ENCODE measurements at regions not wholly inside any gene's neighbourhood (a gene's known extent, or its start where the extent isn't known, plus 50 kb on each side); places are given as distances from the start of the nearest gene placed in this dataset.
"Not testable (repeated sequence)": the region's sequence is repeated elsewhere in the genome, so short reads cannot be mapped to it uniquely, and the experiment has no call there.

DNA sequence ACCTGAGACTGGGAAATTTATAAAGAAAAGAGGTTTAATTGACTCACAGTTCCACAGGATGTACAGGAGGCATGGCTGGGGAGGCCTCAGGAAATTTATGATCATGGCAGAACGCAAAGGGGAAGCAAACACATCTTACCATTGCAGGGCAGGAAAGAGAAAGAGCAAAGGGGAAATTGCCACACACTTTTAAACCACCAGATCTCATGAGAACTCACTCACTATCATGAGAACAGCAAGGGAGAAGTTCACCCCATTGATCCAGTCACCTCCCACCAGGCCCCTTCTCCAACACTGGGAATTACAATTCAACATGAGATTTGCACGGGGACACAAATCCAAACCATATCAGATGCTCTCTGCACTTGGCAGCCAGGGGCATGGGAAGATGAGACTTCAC lies 592.8 kb downstream of the MATN1 start:
- DNase-seq: not testable (repeated sequence)

DNA sequence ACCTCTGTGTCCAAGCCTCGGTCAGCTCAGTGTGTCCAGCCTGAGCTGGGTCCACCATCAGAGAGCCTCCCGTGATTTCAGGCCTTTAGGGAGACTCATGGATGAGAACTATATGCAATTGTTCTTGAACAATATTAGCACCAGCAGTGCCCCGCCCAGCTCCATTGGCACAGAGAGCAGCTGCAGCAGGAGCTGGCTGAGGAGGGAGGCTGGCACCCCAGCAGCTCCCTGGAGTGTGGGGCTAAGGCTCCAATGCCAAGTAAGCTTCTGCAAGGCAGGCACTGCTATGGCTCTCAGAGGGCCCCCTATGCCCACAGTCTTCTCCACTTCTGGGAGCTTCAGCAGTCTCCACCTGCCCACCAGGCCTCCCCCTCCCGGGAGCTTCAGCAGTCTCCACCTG lies 593.3 kb downstream of the MATN1 start:
- no peak for DNase-seq

DNA sequence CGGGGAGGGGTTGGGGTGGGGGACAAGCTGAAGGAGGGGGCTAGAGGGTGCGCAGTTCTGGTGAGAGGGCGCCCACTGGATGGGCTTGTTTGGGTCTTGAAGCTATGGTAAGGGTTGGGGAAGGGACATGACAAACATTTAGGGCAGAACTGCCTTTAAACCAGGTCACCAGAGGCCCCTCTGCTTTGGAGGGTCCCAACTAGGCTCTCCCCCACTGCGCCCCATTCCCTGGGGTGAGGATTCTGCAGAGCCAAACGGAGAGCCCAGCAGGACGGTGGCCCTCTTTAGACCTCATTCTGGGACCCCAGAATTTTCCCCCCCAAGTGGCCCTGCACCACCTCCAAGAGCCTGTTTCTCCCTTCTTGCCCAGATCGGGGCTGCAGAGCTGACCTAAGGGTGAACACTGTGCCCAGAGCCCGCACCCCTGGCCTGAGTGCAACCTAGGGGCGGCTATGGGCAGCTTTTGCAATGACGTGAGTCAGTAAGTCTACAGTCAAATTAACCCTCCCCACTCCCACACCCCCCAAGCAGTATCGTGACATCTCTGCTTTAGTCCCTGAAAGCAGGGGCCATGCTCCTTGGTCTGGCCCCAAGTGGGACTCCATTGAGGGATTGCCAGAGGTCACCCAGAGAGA lies 593.8 kb downstream of the MATN1 start:
- no peak for DNase-seq

DNA sequence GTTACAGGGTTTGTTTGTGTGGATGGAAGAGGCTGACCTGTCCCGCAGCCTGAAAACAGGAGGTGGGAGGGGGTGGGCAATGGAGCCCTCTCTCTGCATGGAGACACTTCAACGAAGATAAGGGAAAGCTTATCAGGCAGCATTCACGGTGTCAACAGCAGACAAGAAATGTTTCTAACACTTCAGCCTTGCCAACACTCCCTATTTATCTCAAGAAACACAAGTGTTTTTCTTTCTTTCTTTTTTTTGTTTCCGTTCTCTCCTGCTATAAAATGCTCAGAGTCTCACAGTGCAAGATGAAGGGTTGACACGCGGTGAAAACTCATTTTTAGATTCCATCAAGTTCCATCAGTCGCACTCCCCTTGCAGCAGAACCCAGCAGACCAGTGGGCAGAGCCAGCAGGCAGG lies 594.4 kb downstream of the MATN1 start:
- no peak for DNase-seq

DNA sequence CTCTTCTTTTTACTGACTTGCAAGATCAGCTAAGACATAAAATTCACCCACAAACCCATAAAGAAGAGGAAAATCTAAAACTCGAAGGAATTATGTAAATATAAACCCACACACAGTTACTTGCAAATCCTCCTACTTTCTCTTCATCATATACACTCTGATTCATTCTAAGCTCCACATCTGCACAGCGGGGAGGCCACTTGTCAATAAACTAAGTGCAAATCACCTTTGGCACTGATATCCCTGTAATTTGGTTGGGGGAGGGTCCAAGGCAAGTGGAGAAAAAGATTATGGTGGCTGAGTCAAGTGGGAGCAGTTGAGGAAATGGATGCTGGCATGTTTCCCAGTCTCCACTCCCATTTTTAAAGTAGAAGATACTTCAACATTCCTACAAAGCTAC lies 596.5 kb downstream of the MATN1 start:
- DNase-seq: no peak

DNA sequence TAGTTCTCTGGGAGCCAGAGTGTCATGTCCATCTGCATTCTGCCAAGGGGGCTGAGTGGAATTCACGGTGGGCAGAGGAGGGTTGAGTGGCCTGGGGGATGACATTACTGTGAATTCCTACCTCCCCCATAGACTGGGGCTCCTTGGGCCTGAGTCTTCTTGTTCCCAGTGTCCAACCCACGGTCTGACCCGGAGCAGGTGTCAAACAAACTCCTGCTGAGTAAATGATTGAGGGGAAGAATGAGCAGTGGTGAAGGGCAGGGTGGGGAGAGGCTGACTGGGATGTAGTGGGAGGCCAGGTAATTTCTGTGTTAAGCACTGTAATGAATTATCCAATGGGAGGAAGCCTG lies 597.6 kb downstream of the MATN1 start:
- no peak for DNase-seq

DNA sequence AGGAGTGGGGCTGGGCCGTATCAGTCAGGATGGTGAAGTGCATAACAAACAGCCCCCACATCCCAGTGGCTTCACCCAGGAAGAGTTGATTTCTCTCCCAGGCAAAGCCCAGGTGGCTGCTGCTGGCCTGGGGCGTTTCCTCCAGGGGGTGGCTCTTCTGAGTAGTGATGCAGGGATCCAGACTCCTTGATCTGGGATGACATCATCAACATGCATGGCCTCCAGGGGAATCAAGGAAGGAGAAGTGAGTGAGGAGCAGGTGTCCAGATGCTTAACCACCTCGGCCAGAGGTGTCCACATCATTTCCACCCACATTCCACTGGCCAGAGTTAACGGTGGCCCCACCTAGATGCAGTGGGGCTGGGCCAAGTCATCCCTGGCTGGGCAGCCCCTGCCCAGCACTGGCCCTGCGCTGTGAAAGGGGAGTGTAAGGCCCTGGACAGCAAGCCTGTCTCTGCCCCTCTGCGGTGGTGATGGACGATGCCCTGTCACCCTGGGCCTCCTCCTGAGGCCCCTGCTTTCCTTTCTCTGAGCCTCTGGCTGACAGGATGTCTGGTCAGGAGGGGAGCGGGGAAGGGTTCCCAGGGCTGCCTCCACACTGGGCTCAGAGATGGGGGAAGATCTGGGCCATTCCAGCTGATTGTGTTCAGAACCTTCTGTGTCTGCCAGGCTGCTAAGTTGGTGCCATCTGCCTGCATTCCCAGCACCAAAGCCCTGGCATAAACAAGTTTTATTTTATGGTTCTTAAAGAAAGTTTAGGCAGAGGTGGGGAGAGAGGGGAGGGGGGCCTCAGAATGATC lies 598.2 kb downstream of the MATN1 start:
- no peak for DNase-seq

DNA sequence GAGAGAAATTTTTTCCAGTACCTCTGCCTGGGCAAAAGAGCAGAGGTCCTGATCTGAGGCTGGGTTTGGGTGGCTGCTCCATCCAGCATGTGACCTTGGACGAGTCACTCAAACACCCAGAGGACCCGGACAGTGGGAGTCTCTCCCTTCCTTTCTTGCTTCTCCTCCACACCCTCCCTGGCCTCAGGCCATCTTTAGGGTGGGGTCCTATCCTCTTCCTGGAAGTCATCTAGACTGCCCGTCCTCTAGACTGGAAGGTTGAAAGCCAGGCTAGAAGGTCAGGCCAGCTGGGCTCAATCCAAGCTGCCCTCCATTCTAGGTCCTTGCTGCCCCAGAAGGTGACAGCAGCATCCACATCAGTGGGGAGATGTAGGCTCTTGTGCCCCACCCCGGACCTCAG lies 599.5 kb downstream of the MATN1 start:
- DNase-seq: no peak

DNA sequence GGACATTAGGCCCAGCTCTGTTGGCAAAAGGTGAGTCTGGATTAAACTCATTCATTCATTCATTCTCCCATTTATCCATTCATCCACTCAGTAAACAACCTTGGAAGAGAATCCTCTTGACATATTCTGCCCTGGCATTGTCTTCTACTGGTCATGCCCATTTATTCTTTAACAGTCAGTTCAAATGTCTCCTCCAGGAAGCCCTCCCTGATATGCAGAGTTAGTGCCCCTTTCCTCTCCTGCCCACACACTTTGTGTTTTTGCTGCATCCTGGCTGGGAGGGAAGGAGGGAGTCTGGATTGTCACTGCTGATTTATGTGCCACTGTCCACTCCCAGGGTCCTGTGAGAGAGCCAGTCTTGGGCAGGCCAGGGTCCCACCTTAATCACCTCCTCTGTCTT lies 600.3 kb downstream of the MATN1 start:
- DNase-seq: no peak

DNA sequence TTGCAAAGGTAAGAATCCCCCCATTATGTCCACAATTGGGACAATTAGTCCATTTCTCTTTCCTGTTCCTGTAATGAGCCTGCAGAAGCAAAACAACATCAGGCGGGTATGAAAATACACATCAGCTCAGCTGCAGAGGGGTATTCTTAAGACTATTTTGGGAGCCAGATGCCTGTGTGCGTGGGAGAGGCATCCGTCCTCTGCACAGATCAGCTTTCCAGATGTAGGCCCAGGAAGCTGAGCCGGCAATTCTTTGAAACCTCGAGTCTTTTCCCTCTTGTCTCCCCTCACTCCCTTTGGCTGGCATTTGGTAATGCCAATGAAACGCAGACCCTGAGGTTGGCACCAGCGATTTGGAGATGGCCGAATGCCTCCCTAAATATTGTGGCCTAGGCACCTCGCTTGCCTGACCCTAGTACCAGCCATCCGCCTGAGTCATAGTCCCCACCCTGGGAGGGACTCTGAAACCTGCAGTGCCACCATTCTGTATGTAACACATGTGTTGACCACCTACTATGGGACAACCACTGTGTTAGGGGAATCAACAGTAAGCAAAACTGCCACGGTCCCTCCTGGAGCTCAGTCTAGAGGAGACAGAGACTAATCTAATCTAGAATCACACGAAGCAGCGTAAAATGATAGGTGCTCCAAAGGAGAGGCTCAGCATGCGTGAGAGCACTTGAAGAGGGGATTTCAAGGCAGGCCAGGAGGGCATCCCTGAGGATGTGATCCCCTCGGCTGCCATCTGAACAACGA lies 603.0 kb downstream of the MATN1 start:
- no peak for DNase-seq

DNA sequence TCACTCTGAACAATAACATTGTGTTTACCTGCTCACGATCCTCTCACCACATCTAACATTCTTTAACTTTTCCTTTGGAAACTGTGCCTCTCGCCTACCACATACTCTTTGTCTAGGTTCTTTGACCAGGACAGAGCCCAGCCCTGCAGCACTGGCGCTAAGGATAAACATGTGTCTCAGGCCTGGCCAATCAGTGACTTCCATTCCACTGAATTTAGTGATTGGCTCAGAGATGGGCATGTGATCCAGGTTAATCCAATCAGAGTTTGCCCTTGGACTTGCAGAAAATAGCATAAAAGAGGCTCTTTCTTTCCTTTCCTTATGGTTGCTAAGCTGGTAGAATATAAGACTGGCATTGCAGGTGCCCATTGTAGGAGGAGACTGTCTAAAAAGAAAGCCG lies 605.7 kb downstream of the MATN1 start:
- no peak for DNase-seq

DNA sequence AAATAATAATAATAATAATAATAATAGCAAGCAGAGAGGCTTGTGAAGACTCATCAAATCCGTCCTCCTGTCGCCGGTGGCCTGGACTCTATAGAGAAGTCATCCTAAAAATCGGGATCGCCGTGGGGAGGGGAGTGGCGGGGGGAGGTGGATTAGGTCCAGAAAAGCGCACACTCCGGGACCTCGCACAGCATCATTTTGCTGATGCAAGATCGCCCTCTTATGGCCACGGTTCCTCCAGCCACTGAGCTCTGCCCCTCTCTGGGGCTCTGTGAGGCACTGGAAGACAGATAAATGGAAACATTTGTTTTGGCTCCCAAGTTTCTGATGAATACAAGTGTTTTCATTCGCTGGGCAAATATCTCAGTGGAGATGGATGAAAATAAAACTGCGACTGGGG lies 612.0 kb downstream of the MATN1 start:
- no peak for DNase-seq

DNA sequence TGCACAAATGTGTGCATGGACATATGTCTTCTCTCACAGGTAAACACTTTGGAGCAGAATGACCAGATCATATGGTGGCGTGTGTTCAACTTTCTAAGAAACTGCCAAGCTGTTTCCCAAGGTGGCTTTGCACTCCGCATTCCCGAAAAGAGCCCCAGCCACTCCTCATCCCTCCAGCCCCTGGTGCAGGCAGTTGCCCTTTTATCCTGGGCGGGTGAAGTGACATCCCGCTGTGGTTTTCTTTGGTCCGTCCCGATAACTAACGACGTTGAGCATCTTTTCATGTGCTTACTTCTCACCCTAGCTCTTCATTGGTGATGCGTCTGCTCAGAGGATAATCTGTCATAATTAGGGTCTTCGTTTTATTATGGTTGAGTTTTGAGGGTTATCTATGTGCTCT lies 612.5 kb downstream of the MATN1 start:
- DNase-seq: no peak

DNA sequence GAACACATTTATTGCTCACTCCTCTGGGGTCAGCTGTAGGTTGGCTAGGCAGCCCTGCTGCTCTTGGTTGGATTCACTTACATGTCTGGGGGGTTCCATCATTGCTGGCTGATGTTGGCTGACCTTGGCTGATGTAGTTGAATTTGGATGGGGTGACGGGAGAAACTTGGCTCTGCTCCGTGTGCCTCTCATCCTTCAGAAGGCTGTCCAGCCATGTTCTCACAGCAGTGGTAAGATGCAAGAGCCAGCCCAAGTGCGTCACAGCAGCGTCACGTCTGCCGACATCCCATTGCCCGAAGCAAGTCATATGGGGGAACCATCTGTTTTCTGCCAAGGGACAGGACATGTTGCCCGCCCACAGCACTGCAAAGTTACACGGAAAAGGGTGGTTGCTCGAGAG lies 613.5 kb downstream of the MATN1 start:
- no peak for DNase-seq

DNA sequence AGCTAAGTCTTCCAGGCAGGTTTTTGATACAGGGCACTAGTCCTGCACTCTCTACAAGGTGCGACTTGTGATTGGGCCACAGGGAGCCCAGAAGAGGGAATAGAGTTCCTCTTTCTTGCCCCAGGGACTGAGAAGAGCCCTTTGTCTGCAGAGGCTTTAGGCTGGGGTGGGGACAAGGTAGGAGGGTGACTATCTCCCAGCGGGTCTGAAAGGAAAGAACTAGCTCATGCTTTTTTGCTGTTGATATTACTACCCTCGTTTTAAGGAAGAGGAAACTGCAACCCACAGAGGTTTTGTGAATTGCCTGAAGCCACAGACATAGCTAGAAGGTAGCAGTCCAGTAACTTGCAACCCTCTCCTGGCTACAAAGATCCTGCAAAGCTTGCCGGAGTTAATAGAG lies 615.2 kb downstream of the MATN1 start:
- no peak for DNase-seq

DNA sequence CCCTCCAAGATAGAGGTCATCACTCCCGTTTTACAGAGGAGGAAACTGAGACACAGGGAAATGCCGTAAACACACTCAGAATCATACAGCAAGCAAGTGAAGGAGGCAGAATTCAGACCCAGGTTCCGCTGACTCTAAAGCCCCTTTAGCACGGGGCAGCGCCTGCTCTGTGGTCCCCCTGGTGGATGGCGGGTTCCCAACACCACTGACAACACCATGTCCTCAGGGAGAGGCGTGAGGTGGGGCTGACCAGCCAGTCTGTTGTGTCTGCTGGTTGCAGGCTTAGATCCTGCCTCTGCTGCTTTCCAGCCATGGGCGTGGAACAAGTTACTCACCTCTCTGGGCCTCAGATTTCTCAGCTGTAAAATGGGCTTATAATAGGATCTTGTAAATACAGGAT lies 617.3 kb downstream of the MATN1 start:
- DNase-seq: no peak

DNA sequence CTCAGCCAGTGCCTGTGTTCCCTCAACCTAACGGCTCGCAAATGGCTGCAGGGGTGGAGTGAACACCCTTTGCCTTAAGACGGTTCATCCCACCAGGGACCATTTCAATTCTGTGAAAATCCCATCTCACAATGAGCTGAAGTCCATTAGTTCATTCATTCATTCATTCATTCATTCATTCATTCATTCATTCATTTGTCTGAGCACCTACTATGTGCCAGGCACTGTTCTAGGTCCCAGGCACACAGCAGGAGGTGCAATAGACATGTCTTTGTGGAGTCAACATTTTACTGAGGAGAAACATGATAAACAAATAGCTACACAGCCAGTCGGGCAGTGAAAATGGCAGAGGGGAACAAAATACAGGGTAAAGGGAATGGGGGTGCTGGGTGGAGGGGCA lies 618.8 kb downstream of the MATN1 start:
- no peak for DNase-seq

DNA sequence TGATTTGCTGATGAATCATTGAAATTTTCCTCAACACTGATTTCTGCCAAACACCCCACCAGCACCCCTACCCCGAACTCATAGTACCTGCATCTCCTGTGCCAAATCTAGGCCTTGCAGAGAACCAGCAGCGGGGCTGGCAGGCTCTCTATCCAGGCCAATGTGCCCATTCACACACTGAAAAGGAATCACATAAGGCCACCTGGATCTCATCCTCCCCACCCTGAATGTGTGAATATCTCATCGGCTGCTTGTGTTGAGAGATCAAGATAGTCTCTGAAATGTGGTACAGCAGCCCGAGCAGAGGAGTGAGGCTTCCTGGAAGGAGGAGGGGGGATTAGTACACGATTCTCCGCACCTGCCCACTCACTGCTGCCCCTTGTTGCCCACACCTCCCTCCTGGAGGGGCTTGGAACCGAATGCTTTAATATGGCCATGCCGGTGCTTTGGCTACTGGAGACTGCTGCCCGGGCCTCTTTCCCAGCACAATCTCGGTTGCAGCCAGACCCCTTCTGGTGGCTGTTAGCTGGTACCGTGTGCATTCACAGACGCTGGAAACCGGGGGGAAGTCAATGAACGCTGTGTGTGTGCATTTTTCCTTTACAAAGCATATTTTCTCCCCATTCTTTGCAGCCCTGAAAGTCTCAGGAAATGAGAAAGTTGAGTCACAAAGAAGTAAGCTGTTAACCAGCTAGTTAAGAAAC lies 619.5 kb downstream of the MATN1 start:
- DNase-seq: no peak

DNA sequence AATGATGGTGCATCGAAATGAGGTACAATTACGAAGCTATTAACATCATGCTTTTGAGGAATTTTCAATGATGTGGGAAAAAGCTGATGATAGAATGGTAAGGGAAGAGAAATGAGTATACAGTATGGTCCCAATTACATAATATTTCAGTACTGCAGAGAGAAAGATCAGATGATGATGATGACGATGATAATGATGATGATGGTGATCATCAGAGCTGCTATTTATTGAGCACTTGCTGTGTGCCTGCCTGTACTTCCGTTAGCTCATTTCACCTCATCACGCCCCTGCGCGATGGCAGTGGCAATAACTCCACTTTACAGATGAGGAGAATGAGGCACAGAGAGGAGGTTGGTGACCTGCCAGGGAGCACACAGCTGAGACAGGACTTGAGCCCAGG lies 620.8 kb downstream of the MATN1 start:
- no peak for DNase-seq

DNA sequence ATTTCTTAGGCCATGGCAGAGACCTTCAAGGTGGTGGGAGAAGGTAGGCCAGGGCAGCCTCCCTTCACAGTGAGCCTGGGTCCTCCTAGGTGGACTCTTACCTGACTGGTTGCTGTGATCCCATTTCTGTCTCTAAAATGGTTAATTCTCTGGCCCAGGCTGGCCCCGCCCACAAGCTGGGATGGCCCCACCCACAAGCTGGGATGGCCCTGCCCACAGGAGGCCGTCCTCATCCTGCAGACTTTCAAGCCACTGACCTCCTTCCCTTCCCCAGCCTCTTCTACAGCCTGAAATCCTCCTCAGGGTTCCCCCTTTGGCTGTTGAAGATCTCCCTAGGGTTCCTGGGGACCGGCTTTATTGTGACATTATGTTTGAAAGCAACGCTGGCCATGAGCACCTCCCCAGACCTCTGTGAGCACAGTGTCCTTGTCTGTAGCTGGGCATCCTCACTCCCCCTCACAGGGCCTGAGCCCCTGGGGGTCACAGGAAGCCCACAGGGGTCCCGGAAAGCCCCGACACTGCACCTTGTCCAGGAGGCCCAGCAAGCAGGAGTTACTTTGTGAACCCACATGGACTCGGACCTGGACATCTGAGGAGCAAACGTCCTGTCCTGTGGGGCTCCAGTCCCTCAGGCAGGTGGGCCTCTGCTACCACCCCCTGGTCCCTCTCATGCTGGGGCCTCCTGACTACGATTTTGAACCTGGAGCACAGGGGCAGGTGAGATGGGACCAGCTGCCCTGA lies 621.7 kb downstream of the MATN1 start:
- no peak for DNase-seq

DNA sequence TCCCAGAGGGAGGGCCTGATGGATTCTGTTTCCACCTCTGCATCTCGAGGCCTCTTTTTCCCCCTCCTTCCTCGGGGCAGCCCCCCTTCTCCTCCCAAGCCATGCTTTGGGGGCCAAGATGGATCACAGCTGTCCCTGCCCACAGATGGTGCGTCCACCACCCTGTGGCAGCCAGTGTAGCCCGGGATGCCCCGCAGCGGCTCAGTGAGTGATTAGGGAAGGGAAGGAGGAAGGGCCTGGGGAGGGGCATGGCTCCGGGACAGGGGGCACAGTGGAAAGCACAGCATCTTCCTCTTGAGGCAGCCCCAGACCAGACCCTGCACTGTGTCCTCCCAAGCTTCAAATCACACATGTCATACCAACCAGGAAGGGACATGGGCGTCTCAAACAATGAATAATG lies 622.4 kb downstream of the MATN1 start:
- DNase-seq: no peak

DNA sequence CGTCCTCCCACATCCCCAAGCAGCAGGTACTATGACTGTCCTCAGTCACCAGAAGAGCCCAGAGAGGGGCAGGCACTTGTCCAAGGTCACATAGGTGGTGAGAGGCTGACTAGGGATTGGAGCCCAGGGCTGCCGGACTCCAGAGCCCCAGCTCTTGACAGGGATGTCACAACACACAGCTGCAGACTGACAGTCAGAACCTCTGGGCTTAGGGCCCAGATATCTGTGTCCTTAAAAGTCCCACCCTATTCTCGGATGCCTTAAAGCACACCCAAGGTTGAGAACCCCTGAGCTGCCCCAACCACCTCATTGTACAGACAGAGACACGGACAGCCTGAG lies 622.9 kb downstream of the MATN1 start:
- DNase-seq: no peak

All from NCI-H446 treated with DMSO at 0.1 percent for 48 hours (cell line).